Activated naive CD4-positive, alpha-beta T cell (primary cell): ENCODE measurements at regions not wholly inside any gene's neighbourhood (a gene's known extent, or its start where the extent isn't known, plus 50 kb on each side); places are given as distances from the start of the nearest gene placed in this dataset.

ENCODE experiments used
- DNase-seq, 4 experiments: peaks; one replicate each; lab custom pipeline; 2025; lab: John Stamatoyannopoulos, UW

DNA sequence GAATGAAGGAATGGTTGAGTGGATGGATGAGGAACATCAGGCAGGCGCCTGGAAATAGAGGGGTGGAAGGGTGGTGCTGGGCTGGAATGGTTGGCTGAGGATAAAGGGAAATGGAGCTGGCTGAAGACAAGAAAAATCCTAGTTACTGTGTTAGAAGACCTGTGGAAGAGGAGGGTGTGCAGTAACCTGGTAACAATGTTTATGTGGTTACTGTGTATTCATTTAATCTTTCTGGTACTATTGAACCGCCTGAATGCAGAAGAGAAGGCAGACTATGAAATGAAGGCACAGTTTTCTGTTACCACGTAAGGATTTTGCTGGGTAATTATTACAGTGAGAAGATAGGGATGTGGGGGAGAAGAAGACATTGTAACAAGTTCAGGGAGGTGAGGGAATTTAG, 110.3 kb upstream of the MGAT5 start:
- DNase-seq = no peak

DNA sequence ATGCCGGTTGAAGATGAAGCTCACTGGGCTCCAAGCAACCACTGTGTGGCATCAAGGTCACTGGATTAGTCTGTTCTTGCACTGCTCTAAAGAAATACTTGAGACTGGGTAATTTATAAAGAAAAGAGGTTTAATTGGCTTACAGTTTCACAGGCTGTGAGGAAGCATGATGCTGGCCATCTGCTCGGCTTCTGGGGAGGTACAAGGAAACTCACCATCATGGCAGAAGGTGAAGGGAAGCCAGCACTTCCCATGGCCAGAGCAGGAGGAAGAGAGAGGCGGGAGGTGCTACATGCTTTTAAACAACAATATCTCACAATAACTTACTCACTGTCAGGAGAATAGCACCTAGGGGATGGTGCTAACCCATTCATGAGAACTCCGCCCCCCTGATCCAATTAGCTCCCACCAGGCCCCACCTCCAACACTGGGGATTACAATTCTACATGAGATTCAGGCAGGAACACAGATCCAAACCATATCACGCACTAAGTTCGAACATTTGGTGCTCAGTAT, 109.7 kb upstream of the MGAT5 start:
- no peak for DNase-seq

DNA sequence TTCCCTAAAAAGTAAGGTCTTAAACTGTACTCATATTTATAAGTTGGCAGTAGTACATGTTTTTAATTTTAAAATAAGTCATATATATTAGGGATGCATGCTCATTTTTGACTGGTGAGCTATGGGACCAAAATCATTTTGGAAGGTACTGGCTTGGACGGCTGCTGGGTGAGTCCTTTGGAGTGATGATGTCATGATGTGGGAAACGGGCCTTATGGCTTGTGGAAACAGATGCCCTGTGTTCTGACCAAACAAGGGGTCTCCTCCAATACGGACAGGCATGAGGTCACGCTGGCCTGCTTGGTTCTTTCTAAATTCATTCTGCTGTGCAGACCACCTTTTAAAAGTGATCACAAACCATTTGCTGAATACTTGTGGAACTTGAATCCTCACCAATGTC, 109.2 kb upstream of the MGAT5 start:
- DNase-seq = no peak

DNA sequence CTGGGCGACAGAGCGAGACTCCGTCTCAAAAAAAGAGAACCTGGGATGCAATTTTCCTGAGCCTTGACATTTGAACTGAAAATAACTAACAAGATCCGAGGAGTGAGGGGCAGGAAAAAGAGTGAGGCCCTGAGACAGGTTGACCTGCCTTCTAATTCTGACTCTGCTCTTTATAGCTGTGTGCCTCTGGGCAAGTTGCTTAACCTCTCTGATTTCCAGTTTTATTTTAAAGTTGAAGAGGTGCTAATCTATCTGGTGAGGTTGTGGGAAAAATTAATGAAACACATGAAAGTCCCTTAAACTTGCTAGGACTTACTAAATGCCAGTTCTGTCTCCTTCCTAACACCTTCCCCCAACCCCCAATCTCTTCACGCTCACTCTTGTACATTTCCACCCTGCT, 108.4 kb upstream of the MGAT5 start:
- no peak for DNase-seq

DNA sequence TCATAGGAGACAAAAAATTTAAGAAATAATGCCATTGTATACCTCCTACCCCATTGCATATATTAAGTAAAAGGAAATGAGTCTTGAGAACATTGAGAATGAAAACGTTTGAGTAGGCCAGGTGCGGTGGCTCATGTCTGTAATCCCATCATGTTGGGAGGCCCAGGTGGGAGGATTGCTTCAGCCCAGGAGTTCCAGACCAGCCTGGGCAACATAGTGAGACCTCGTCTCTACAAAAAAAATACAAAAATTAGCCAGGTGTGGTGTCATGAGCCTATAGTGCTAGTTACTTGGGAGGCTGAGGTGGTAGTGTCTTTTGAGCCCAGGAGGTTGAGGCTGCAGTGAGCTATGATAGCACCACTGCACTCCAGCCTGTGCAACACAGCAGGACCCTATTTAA, 107.7 kb upstream of the MGAT5 start:
- DNase-seq = no peak

DNA sequence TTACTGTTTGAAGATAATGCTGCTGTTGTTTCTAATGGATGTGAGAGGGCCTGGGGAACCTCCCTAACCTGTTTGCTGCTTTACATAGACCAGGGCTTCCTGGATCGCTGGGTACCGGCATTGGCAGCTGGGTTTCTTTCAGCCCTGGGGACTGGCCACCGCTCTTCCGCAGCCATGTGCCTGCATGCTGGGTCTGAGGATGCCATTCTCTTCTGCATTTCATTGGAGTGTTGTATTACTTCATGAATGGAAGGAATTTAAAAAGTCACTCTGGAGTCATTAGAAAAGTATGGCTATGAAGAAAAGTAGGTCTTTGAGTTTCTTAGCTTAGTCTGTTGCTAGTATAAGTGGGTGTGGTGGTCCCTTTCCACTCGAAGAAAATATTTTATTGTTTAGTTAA, 107.3 kb upstream of the MGAT5 start:
- no peak for DNase-seq

DNA sequence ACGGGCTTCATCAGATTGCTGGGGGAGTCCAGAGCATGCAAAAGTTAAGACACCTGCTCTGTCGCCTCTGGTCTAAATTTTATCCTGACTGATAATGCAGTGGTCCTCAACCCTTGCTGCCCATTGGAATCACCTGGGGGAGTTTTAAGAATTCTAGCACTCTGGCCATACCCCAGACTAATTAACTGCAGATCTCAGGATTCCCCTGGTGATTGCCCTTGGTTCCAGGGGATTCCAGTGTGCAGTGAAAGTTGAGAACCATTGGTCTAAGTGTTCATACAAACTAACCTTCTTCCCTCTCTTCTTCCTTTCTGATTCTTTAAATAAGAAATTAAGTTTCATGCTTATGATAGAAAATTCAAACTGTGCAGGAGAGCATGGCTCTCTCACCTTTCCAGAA, 105.7 kb upstream of the MGAT5 start:
- no peak for DNase-seq

DNA sequence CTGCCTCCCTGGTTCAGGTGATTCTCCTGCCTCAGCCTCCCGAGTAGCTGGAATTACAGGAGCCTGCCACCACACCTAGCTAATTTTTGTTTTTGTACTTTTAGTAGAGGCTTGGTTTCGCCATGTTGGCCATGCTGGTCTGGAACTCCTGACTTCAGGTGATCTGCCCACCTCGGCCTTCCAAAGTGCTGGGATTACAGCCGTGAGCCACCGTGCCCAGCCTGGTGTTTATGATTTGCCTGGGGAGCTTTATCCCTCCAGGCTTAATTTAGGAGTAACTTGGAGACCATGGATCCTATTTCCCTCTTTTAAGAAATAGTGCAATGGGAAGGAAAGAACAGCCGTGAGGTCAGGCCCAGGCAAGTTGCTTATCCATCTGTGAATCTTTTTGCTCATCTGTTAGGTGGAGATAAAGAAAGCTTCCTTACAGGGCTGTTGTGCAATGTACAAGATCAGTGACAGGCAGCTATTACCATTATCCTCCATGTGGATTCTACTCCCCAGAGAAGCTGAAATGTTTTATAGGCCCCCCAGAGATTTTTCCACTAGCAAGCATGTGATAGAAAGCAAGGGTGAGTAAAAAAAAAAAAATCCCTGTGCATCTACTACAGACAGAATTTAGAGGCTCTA, 104.9 kb upstream of the MGAT5 start:
- DNase-seq = no peak

DNA sequence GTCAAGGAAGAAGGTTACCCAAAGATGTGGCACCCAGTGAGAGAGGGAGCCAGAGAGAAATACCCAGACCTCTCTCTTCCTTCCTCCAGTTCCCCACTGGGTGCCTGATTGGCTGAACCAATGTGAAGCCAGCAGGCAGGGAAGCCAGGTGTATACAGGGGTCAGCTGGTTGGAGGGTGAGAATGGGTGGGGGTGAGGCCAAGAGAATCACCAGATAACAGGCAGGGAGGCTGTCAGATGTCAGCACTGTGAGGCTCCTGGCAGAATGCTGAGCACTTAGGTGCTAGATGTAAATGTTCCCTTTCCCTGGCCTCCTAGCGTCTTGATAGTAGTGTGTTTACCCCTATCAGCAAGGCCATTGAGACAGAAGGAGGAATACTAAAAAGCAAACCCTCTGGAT, 104.0 kb upstream of the MGAT5 start:
- no peak for DNase-seq

DNA sequence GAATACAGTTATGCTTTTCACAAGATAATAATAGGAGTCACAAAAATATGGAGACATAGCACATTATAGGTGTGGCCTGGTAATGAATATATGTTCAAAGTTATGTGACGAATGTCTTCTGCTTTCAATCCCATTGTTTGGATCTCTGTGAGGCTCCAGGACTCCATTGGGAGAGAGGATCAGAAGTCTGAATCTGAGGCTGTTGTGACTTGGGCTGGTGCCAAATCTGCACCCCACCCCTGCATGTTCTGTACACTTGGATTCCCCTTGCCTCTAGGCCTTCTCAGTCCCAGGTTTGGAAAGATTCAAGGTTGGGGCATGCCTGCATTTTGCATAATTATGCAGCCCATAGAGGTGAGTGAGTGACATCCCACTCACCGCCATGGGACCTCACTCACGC, 103.1 kb upstream of the MGAT5 start:
- DNase-seq = no peak

DNA sequence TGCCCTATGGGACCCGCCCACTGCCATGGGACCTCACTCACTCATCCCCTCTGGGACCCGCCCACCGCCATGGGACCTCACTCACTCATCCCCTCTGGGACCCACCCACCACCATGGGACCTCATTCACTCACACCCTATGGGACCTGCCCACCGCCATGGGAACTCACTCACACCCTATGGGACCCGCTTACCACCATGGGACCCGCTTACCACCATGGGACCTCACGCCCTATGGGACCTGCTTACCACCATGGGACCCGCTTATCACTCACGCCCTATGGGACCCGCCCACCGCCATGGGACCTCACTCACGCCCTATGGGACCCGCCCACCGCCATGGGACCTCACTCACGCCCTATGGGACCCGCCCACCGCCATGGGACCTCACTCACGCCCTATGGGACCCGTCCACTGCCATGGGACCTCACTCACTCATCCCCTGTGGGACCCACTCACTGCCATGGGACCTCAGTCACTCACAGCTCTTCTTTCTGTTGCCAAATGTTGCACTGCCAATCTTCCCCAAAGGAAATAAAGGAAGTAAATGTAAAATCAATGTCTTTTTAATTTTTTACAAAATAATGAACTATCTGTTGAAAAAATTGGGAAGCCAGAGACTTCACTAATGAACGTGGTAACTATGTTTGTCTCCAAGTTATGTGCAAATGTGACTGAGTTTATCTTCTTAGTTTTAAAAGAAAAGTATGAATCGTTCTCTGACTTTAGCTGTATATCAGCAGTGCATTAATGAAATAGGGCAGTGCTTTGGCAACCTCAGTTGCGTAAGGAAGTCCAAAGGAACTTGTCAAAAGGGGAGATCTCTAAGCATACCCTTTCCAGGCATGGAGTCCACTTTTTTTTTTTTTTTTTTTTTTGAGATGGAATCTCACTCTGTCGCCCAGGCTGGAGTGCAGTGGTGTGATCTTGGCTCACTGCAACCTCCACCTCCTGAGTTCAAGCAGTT, 101.5 kb upstream of the MGAT5 start:
- no peak for DNase-seq

DNA sequence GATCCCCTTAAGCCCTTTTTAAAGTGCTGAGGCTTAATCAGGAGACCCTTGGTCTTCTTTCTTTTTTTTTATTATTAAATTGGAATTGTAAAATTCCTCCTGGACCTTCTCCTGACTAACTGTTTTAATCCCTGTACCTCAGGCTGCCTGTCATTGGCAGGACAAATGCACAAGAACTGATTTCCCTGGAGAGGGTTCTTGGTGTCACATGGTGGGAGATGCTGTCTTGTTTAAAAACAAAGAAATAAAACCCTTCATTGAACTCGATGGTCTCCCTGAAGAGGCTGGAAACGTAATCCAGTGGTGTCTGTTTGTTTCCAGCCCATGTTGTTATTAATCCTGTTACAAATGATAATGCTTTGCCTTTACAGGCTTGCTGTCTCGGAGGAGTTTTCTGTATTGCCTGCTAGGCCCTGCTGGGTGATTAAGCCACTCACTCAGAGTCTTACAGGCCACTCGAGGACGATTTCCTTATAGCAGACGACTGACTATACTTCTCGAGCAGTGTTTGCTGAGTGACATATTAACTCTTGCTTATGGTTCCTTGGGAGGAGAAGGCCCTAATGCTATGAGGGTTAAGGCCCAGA, 100.5 kb upstream of the MGAT5 start:
- no peak for DNase-seq

DNA sequence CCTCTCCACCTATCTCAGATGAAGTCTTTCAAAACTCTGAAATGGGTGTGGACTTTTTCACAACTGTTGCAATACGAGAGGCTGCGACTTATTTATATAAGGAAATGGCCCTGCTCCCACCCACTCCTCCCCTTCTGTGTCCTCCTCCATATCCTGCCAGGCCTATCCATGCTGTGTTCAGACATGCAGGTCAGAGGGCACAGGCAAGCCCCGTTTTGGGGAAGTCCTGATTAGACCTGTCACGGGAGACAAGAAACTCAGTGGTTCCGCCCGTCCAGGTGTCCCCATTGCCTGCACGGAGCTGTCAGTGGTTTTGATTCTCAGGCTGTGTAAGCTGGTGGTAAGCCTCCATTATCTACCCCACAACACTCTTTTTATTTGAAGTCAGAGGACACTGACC, 99.6 kb upstream of the MGAT5 start:
- no peak for DNase-seq

DNA sequence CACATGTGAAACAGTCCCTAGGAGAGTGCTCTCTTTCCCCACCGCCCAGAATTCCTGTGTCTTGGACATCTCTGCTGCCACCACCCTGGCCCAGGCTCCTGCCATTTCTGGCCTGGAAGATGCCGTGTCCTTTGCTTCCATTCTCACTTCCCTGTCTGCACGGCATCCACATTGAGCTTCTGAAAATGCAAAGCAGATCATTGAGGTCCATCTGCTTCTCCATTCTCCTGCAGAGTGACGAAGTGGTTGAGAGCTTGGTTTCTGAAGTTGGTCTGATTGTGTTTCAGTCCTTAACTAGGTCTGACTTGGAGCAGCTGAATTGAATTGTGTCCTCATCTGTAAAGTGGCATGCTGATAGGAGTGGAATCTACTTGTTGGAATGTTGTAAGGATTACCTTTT, 98.7 kb upstream of the MGAT5 start:
- DNase-seq = no peak

DNA sequence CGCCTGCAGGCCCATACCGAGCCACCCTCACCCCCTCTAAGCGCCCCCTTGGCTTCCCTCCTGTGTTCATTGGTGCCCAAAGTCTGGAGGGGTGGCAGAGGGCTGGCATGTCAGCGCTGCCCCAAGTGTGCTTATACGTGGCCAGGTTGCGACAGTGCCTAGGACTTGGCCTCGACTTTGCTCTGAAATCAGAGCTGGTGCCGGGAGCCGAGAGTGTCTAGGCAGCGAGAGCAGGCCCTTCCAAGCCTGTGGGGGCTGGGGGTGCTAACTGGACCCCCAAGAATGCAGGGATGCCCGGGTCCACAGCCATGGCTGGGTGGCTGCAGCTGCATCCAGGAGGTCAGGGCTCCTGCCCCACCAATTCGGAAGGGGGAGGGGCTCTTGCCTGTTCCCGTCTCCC, 95.6 kb upstream of the MGAT5 start:
- no peak for DNase-seq

DNA sequence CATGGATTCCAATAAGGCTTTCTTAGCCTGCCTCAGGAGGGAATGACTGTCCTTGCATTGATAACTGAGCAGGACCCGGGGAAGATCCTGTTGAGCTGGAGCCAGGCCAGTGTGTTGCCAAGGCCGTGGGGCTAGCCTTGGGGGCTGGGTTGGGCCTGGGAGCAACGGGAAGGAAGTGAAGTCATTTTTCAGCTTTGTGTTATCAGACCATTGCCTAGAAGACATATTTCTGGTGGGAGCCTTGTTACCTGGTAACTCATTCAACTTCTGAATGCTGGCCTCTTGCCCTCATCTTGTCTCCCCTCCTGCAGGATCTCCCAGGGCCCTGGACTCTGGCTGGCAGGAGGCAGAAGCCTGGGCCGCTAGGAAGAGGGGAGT, 92.7 kb upstream of the MGAT5 start:
- DNase-seq = no peak

DNA sequence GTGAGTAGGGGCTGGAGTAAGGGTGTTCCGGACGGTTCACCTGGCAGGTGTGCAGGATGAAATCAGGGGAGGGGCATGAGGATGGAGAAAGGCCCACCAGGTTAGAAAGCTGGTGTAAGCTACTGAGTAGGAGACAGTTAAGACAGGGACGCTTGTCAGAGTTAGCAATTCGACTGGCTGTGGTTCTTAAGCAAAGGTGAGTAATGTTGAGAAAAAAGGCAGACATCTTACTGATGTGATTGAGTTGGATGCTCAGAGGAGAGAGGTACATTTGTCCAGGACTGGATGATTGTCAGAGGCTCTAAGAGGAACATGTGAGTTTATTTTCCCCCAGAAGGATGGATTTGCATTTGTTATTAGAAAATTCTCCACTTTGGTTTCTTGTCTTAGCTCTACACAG, 90.5 kb upstream of the MGAT5 start:
- DNase-seq = no peak

DNA sequence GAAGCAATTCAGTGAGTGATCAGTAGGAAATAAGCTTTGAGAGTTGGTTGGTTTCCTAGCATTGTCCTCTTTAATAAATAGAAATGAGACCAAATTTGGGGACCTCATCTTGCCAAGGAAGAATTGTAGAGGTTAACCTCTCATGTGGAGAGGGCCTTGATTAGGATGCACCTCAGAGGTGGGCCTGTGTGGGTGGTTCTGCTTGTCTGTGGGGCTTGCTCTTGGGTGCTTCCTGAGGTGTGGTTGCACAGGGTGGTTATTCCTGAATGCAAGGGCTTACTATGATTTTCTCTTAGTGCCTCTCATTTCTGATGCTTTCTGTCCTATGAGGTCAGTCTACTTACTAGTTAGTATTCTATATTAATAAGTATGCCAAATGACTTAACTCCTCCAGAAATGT, 89.6 kb upstream of the MGAT5 start:
- no peak for DNase-seq

DNA sequence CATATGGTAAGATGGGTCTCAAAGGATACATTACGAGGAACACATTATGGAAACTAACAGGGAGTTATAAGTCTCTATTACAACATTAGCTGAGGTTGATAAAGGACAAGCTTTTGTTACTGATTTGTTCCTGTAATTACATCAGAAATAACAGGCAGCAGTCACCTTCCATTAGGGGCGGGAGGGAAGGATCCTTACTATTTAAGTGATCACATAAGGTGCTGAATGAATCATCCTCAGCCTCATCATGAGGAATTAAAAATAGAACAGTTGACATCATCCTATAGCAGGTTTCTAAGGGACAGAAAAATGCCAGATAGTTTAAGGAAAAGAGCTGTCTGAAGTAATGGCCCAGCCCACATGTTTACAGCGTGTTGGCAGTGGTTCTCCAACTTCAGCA, 86.9 kb upstream of the MGAT5 start:
- DNase-seq = no peak

DNA sequence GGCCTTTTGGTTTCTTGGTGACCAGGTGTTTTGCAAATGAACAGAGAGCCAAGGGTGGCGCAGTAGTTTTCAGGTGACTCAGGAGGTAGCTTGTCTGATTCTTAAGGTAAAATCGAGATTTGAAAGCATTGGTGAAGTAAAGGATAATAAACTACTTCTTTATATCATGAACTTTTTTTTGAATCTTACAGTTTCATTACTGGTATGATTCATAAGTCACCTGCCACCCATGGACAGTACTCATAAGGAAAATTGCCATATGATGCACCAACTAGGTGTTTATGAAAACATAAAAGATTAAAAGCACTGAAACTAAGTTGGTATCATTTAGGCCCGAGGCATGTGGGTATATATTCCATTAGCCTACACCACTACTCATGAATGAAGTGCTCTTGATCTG, 84.1 kb upstream of the MGAT5 start:
- no peak for DNase-seq

DNA sequence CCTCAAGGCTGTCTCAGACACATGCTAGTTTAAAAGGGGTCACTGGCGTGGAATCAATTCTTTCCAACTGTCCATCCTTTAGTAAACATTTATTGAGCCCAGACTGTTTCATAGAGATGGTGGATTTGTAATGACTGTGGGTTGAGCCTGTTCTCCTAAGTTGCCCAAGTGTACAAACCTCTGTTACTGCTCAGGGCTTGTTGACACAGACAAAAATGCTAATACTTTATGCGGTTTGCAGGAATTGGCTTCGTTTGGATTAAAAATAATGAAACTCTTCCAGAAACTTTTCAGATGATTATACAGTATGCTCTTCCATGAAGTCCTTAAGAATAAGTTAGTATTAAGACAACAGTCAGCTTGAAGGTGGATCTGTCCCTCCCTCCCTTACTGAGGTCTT, 83.6 kb upstream of the MGAT5 start:
- DNase-seq = no peak

DNA sequence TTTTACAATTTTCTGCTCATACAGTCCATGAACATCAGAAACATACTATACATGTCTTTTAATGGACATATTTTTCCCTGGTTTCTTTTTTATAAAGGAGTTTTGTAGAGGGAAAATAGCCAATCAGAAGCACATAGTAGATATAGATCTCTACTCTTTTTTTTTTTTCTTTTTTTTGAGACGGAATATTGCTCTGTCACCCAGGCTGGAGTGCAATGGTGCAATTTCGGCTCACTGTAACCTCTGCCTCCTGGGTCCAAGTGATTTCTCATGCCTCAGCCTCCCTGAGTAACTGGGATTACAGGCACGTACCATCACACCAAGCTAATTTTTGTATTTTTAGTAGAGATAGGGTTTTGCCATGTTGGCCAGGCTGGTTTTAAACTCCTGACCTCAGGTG, 83.2 kb upstream of the MGAT5 start:
- no peak for DNase-seq

DNA sequence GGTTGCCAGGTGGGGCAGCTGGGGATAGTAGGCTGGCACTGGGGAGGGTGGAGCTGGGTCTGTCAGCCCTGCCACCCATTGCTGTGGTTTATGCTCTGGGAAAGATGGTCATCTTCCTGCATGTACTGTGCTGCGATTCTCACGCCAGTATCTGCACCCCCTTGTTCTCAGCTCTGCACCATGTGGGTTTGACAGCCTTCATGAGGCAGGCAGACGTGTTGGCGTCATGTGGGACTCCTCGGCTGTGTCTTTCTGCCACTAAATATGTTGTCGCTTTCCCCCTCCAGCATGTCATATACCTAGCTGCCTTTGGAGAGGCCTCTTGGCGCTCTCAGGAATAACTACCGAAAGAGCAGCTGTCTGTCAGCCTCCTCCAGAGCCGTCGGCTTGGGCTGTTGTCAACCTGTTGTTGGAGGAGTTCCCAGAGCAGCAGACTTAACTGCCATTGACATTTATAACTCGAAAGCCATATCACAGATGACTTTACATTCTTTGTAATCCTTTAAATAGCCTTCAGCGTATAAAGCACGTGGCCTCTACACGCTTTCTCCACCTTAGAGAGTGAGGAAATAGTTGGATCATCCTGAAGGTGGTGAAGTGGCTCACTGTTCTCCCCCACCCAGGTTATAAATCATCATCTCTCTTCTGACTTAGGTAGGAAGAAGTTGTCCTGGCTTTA, 80.4 kb upstream of the MGAT5 start:
- no peak for DNase-seq
